OCI-LY3 (cell line): ENCODE measurements at regions not wholly inside any gene's neighbourhood (a gene's known extent, or its start where the extent isn't known, plus 50 kb on each side); places are given as distances from the start of the nearest gene placed in this dataset.
"Not testable (repeated sequence)": the region's sequence is repeated elsewhere in the genome, so short reads cannot be mapped to it uniquely, and the experiment has no call there.

Experiments used
- H2AFZ ChIP-seq: fragments of 200-600, 300-600 bp; shearing (Covaris generic); 2 replicates; pipeline ENCODE4 v1.6.0; 2014; ENCODE audit warnings: antibody characterized with exemption, low read depth, low read length
- H3K27ac ChIP-seq: fragments of 200-600, 300-600 bp; sonication (generic); 2 replicates; pipeline ENCODE4 v1.5.1; 2014; ENCODE audit warnings: mild to moderate bottlenecking, low read length, moderate library complexity, mixed read lengths
- H3K27me3 ChIP-seq: fragments of 200-600, 300-600 bp; sonication (generic); 2 replicates; pipeline ENCODE4 v1.6.1; 2014; ENCODE audit warnings: low read depth, low read length, mixed read lengths
- H3K36me3 ChIP-seq: fragments of 200-600, 300-600 bp; sonication (generic); replicated peaks from 2 replicates; pipeline ENCODE3; 2014; ENCODE audit warnings: low read depth, low read length, mixed read lengths
- H3K4me1 ChIP-seq: fragments of 300-600, 200-600 bp; sonication (generic); 2 replicates; pipeline ENCODE4 v1.6.1; 2014; ENCODE audit warnings: low read length, mixed read lengths
- H3K4me2 ChIP-seq: fragments of 200-600, 300-600 bp; sonication (generic); 2 replicates; pipeline ENCODE4 v1.6.1; 2014; ENCODE audit warnings: low read length, mixed read lengths
- H3K4me3 ChIP-seq: fragments of 300-600, 200-600 bp; sonication (generic); 2 replicates; pipeline ENCODE4 v1.5.1; 2014; ENCODE audit warnings: antibody characterized with exemption, mild to moderate bottlenecking, low read length, moderate library complexity
- H3K79me2 ChIP-seq: fragments of 300-600, 200-600 bp; shearing (Covaris generic); 2 replicates; pipeline ENCODE4 v1.6.1; 2014; ENCODE audit warnings: mild to moderate bottlenecking, low read length, mixed read lengths
- H3K9ac ChIP-seq: fragments of 300-600, 200-600 bp; shearing (Covaris generic); 2 replicates; pipeline ENCODE4 v1.6.0; 2014; ENCODE audit warnings: mild to moderate bottlenecking, low read length, moderate library complexity
- H3K9me3 ChIP-seq: fragments of 200-600, 300-600 bp; shearing (Covaris generic); 2 replicates; pipeline ENCODE4 v1.6.1; 2014; ENCODE audit warnings: low read length, mixed read lengths; ENCODE audit not compliant: insufficient read depth
- H4K20me1 ChIP-seq: fragments of 200-600, 300-600 bp; sonication (generic); 2 replicates; pipeline ENCODE4 v1.6.1; 2016; ENCODE audit warnings: low read length, mixed read lengths; ENCODE audit not compliant: insufficient read depth
- EZH2phosphoT487 ChIP-seq: fragments of 200-600 bp; shearing (Covaris generic); IDR thresholded peaks from 2 replicates; pipeline ENCODE4 v1.6.1; 2018; ENCODE audit warnings: antibody characterized with exemption, mixed run types, low read depth
- TF ChIP-seq, protein P1 (sequence below): fragments of 200-600, 300-600 bp; sonication (generic); IDR thresholded peaks from 2 replicates; pipeline ENCODE4 v1.5.1; 2014; ENCODE audit warnings: antibody characterized with exemption, low read length, low read depth

GRCh38 chr9:12425878-12426864 is 267.0 kb upstream of the TYRP1 start:
- Histone ChIP-seq H3K9ac (no peak overlapping the region), H3K4me2 (peak overlapping the region; percentile 29; the same call in 1 of the 2 replicates), H3K27me3 (no peaks in the 10 kb centered on the region), H3K9me3 (no peaks in the 10 kb centered on the region), H3K27ac (no peak overlapping the region), H3K4me3 (no peak overlapping the region), H4K20me1 (no peaks in the 10 kb centered on the region), H3K4me1 (peaks cover 5% of the 10 kb centered on the region; the same call in 1 of the 2 replicates), H2AFZ (0 out of 2 replicates have a peak overlapping the region, but pooled peaks have one; percentile 36), H3K36me3 (no peaks in the 10 kb centered on the region), H3K79me2 (no peaks in the 10 kb centered on the region)
- TF ChIP-seq, protein P1, sequence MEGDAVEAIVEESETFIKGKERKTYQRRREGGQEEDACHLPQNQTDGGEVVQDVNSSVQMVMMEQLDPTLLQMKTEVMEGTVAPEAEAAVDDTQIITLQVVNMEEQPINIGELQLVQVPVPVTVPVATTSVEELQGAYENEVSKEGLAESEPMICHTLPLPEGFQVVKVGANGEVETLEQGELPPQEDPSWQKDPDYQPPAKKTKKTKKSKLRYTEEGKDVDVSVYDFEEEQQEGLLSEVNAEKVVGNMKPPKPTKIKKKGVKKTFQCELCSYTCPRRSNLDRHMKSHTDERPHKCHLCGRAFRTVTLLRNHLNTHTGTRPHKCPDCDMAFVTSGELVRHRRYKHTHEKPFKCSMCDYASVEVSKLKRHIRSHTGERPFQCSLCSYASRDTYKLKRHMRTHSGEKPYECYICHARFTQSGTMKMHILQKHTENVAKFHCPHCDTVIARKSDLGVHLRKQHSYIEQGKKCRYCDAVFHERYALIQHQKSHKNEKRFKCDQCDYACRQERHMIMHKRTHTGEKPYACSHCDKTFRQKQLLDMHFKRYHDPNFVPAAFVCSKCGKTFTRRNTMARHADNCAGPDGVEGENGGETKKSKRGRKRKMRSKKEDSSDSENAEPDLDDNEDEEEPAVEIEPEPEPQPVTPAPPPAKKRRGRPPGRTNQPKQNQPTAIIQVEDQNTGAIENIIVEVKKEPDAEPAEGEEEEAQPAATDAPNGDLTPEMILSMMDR = peak; percentile 33
- TF ChIP-seq EZH2phosphoT487 = no peak

GRCh38 chr9:12439267-12439666 is 253.9 kb upstream of the TYRP1 start:
- Histone ChIP-seq H3K4me2 (no peak overlapping the region), H3K27ac (no peak overlapping the region), H3K27me3 (no peaks in the 10 kb centered on the region), H3K79me2 (no peaks in the 10 kb centered on the region), H3K4me1 (no peaks in the 10 kb centered on the region), H3K9me3 (no peaks in the 10 kb centered on the region), H3K9ac (no peak overlapping the region), H3K36me3 (no peaks in the 10 kb centered on the region), H2AFZ (no peak overlapping the region), H3K4me3 (no peak overlapping the region), H4K20me1 (no peaks in the 10 kb centered on the region)
- TF ChIP-seq, protein P1 = no peak
- TF ChIP-seq EZH2phosphoT487 = no peak

DNA sequence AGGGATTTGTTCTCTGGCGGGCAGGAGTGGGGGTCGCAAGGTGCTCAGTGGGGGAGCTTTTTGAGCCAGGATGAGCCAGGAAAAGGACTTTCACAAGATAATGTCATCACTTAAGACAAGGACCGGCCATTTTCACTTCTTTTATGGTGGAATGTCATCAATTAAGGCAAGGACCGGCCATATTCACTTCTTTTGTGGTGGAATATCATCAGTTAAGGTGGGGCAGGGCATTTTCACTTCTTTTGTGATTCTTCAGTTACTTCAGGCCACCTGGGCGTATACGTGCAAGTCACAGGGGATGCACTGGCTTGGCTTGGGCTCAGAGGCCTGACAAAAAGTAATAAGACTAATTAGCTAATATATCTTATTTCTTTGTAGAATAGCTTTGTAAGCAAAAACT is 252.1 kb upstream of the TYRP1 start:
- not testable (repeated sequence) for H3K27ac ChIP-seq, H3K4me1 ChIP-seq, H3K27me3 ChIP-seq, H3K36me3 ChIP-seq, H3K9me3 ChIP-seq, H3K9ac ChIP-seq, H3K79me2 ChIP-seq, H4K20me1 ChIP-seq, H3K4me3 ChIP-seq, H3K4me2 ChIP-seq, H2AFZ ChIP-seq

GRCh38 chr9:12441506-12441905 is 251.7 kb upstream of the TYRP1 start:
- H3K4me2 ChIP-seq = no peak overlapping the region
- no peaks in the 10 kb centered on the region for H3K4me1 ChIP-seq
- TF ChIP-seq, protein P1 = no peak
- H3K4me3 ChIP-seq = no peak overlapping the region
- no peaks in the 10 kb centered on the region for H3K27me3 ChIP-seq
- no peaks in the 10 kb centered on the region for H3K36me3 ChIP-seq
- no peak overlapping the region for H2AFZ ChIP-seq
- no peaks in the 10 kb centered on the region for H3K79me2 ChIP-seq
- no peak overlapping the region for H3K27ac ChIP-seq
- no peak overlapping the region for H3K9ac ChIP-seq
- no peaks in the 10 kb centered on the region for H3K9me3 ChIP-seq
- no peaks in the 10 kb centered on the region for H4K20me1 ChIP-seq
